ENCODE measurements at regions not wholly inside any gene's neighbourhood (a gene's known extent, or its start where the extent isn't known, plus 50 kb on each side); places are given as distances from the start of the nearest gene placed in this dataset.
"Not testable (repeated sequence)": the region's sequence is repeated elsewhere in the genome, so short reads cannot be mapped to it uniquely, and the experiment has no call there.

DNA sequence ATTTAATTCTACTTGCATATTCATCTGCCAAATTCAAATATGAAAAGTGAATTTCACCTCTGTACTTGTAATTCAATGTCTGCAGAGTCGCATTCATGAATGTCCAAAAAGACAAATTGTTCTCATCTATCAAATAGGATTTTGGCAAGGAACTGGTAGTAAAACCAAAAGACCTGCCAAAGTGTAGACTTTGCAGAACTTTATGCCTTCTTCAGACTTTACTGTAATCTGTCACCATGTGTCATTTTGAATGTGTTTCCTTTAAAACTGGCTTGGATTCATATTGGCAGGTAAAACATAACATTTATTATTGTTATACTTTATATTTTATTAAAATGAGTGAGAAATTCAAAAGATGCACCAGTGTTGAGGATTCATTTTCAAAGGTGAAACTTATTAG, 701.9 kb upstream of the LINC00305 start:
- peak; percentile 1 for DNase-seq

GRCh38 chr18:64840911-64841701, 692.2 kb upstream of the LINC00305 start:
- DNase-seq: no peak

DNA sequence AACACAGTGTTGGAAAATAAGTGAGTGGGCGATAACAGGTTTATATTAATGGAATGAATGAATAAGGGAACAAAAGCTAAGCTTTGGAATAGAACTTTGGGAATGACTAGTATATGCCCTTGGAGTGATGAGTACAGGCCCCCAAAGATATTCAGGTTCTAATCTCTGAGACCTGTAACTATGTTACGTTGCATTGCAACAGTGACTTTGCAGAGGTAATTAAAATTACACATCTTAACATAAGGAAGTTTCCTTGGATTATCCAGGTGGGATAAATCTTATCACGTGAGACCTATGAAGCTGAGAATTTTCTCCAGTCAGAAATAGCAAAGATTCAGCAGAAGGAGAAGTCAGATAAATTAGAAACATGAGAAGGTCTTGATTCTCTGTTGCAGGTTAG, 661.5 kb upstream of the LINC00305 start:
- DNase-seq: no peak

- no peak for DNase-seq
Observed at GRCh38 chr18:64809801-64810200, 660.9 kb upstream of the LINC00305 start.

DNA sequence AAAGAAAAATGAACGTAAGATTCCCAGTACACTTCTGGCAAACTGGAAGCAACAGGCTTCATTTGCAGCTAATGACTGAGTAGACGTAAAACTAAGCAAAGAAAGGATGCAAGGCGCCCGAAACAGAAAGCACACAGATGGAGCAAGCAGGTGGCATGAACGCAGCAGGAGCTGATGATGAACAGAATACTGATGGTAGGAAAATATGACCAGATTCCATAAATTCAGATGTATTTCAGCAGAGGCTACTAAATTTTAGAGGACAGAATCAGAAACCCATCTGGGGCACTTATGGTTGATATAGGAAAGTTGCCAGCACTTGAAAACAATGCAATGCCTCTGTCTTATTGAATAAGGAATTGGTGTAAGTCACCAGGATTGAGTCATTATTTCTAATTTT, 658.7 kb upstream of the LINC00305 start:
- no peak for DNase-seq

GRCh38 chr18:64806691-64807090, 657.8 kb upstream of the LINC00305 start:
- no peak for DNase-seq

GRCh38 chr18:64806232-64806631, 657.3 kb upstream of the LINC00305 start:
- no peak for DNase-seq

GRCh38 chr18:64803471-64803870, 654.6 kb upstream of the LINC00305 start:
- DNase-seq: no peak

DNA sequence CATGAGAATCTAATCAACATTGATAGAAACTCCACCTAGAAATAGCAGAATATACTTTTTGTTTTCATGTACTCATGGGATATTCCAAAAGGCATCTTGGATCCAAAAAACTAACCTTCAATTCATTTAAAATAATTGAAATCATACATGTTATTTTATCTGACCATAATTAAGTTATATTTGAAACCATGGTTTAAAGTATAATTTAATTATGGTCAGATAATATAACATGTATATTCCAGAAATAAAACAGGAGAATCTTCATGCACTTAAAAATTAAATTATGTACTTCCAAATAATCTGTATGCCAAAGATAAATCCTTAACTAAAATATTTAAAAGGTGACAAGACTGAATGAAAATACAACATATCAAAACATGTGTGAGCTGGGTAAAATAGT, 651.3 kb upstream of the LINC00305 start:
- DNase-seq: no peak

- DNase-seq: no peak
Observed at GRCh38 chr18:64799376-64799775, 650.5 kb upstream of the LINC00305 start.

DNA sequence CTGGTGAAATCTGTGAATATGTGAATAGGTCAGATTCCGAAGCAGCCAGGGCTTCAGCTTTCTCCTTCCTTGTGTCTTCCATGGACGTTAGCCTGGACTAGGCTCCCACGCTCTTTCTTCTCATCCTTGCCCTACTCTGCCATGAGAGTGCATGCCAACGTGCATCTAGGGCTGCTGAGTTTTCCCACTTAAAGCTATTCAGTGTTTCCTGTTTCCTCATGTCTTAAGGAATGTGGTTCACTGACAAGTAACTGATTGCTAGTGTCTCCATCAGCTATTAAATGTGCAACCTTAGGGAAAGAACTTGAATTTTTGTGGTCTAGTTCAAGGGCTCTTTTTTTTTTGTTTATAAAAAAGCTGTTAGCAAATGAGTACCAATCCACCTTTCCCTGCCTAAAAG, 642.3 kb upstream of the LINC00305 start:
- no peak for DNase-seq

DNA sequence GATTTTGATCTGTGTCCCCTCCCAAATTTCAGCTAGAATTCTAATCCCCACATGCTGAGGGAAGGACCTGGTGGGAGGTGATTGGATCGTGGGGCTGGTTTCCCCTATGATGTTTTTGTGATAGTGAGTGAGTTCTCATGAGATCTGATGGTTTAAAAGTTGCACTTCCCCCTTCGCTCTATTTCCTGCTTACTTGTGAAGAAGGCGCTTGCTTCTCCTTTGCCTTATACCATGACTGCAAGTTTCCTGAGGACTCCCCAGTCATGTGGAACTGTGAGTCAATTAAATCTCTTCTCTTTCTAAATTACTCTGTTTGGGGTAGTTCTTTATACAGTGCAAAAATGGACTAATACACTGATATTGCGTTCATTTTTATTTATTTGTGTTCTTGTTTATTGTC, 636.8 kb upstream of the LINC00305 start:
- DNase-seq: no peak

- DNase-seq: no peak
Observed at GRCh38 chr18:64777556-64777955, 628.7 kb upstream of the LINC00305 start.

DNA sequence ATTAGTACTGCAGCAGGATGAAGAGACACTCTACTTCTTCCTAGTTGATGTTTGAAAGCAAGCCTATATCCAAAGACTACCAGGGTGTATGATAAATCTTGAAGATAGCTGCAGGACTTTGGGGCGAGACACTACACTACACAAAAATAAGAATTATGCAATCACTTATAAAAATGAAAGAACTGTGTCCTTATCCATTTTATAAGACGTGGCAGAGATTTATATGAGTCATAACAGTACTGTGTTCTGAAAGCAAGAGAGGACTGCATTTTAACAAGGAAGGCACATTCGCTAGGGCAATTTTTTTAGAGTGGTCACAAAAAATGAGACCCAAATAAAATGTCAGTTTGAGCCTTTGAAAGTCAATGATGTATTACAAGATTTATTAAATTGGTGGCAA, 617.0 kb upstream of the LINC00305 start:
- no peak for DNase-seq

DNA sequence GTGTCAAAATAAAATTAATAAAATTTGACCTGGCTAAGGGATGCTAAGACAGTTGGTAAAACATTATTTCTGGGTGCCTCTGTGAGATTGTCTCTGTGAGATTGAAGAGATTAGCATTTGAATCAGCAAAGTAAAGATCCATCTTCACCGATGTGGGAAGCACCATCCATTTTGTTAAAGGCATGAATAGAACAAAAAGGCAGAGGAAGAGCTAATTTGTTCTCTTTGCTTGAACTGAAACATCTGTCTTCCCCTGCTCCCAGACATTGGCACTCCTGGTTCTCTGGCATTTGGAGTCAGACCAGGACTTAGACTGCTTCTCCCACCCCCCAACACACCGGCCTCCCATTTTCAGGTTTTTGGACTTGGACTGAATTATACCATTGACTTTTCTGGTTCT, 603.8 kb upstream of the LINC00305 start:
- DNase-seq: no peak

GRCh38 chr18:64749884-64750283, 601.0 kb upstream of the LINC00305 start:
- no peak for DNase-seq

- no peak for DNase-seq
Observed at GRCh38 chr18:64747803-64748202, 598.9 kb upstream of the LINC00305 start.

GRCh38 chr18:64742898-64743297, 594.0 kb upstream of the LINC00305 start:
- DNase-seq: no peak

DNA sequence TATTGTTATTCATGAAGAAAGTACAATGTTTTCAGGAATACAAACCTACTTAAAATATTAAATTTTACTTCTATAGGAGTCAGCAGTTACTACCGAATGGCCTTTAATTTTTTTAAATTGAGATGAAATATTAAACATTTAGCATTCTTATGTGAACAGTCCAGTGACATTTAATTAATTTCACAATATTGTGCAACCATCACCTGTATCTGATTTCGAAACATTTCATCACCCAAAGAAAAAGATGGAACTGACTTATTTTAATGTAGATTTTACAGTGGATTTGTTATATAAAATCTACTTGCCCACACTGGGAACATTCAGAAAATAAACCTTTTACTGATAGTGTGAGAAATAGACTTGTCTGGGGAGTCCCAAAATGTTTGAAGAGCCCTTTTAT, 585.2 kb upstream of the LINC00305 start:
- DNase-seq: no peak

- DNase-seq: not testable (repeated sequence)
Observed at GRCh38 chr18:64725657-64726056, 576.8 kb upstream of the LINC00305 start.

DNA sequence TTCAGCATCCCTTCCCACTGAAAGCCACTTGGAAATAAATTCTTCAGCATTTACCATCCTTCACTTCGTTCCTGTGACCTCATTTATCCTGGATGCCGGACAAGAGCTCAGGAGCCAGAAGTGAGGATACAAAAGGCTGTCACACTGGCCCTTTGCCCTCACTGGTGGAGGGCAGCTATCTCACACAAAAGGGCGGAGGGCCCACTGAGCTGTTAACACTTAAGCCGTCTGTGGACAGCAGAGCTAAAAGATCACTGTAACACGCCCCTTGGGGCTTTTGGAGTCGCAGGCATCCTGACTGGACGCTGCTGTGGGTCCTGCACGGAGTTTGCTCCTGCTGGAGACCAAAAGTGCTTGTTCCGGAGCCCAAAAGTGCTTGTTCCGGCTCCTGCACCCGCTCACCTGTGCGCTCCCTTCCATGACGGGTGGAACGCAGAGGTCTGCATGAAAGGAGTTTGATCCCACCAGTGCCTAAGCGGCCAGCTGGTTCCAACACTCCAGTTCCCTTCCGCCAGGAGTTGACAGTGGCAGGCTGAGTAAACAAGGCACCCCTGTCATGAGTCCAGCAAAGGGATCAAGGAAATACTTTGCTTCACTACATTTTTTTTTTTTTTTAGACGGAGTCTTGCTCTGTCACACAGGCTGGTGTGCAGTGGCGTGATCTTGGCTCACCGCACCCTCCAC, 572.0 kb upstream of the LINC00305 start:
- DNase-seq: no peak

- DNase-seq: no peak
Observed at GRCh38 chr18:64718808-64719207, 569.9 kb upstream of the LINC00305 start.

- DNase-seq: no peak
Observed at GRCh38 chr18:64717026-64717425, 568.1 kb upstream of the LINC00305 start.

GRCh38 chr18:64714086-64714485, 565.2 kb upstream of the LINC00305 start:
- no peak for DNase-seq

Data from tongue (tissue), 1 donor.